ENCODE measurements at regions not wholly inside any gene's neighbourhood (a gene's known extent, or its start where the extent isn't known, plus 50 kb on each side); places are given as distances from the start of the nearest gene placed in this dataset.

DNA sequence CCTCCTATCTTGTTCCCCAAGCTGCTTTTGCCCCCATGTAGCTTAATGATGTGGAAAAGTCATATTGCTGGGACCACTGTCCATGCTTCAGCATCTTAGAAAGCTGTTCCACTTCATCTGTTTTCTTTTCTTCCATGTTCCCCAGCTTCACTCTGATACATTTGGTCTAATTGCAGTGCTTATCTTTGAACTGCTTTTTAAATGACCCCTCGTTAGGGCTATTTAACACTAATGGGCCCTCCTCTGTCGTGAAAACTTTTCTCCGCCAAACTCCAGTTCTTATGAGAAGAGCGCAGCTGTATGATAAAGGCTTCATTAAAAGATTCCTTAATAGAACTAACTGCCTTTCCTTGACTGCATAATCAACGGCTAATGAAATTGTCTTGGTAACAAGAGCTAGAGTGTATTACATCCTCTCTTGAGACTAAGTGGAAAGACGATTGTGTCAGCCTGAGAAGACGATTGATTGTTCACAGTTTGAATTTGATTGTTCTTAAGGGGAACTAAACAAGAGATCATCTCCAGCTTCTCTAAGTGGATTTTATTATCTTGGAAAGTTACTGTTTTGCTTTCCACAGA is 165.0 kb upstream of the MTNR1B start:
- H3K27ac ChIP-seq: no peak overlapping the region
- DNase-seq: no peak
- intact Hi-C loops (cut with DNase I): no loop called here
- H3K4me1 ChIP-seq: no peaks in the 10 kb centered on the region
- WGBS, 2 donors: 81 to 86% methylated on average over 7 of the region's 7 CpGs
- no peak overlapping the region for H3K4me3 ChIP-seq
- no peaks in the 10 kb centered on the region for H3K9me3 ChIP-seq
- H3K27me3 ChIP-seq: no peaks in the 10 kb centered on the region
- no peaks in the 10 kb centered on the region for H3K36me3 ChIP-seq
- TF ChIP-seq, protein P1, sequence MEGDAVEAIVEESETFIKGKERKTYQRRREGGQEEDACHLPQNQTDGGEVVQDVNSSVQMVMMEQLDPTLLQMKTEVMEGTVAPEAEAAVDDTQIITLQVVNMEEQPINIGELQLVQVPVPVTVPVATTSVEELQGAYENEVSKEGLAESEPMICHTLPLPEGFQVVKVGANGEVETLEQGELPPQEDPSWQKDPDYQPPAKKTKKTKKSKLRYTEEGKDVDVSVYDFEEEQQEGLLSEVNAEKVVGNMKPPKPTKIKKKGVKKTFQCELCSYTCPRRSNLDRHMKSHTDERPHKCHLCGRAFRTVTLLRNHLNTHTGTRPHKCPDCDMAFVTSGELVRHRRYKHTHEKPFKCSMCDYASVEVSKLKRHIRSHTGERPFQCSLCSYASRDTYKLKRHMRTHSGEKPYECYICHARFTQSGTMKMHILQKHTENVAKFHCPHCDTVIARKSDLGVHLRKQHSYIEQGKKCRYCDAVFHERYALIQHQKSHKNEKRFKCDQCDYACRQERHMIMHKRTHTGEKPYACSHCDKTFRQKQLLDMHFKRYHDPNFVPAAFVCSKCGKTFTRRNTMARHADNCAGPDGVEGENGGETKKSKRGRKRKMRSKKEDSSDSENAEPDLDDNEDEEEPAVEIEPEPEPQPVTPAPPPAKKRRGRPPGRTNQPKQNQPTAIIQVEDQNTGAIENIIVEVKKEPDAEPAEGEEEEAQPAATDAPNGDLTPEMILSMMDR (IDR thresholded peaks at IDR 0.05): no peak
- no peak for TF ChIP-seq POLR2A (IDR thresholded peaks at IDR 0.05)

GRCh38 chr11:92808022-92808421 is 161.4 kb upstream of the MTNR1B start:
- no peak for DNase-seq
- no peaks in the 10 kb centered on the region for H3K4me1 ChIP-seq
- no peak for TF ChIP-seq POLR2A (IDR thresholded peaks at IDR 0.05)
- TF ChIP-seq, protein P1 (IDR thresholded peaks at IDR 0.05): no peak
- H3K27ac ChIP-seq: no peak overlapping the region
- H3K36me3 ChIP-seq: no peaks in the 10 kb centered on the region
- no peaks in the 10 kb centered on the region for H3K27me3 ChIP-seq
- H3K9me3 ChIP-seq: no peaks in the 10 kb centered on the region
- no peak overlapping the region for H3K4me3 ChIP-seq
- intact Hi-C loops (cut with DNase I): no loop called here

DNA sequence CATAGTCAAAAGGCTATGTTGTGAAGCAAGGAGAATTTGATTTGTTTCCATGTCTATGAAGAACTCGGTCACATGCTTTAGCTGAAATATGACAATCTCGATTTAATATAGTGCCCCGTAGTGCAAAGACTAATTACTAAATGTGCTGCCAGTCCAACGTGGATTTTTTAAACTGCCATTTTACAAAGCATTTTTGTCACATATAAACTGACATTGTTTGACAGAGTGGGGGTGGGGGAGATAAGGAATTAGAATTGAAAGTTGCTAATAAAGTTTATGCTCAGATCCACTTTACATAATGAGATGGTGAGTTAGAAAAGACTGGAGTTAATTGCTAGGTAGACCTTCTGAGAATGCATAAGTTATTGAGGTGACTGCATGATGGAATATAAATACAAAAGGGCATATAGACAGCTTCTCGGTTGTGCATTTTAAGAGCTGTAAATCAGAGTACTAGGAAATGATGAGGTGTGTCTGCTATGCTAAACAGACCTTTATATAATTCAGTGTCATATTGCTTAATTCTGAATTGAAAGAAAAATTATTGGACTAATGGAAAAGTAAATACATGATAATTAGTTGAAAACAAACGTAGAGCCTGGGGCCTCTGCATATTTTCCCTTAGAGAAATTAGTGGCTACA is 158.9 kb upstream of the MTNR1B start:
- no peak overlapping the region for H3K4me3 ChIP-seq
- no peak for DNase-seq
- WGBS, 2 donors: 63 to 65% methylated on average over 6 of the region's 6 CpGs
- H3K9me3 ChIP-seq: no peaks in the 10 kb centered on the region
- no peaks in the 10 kb centered on the region for H3K36me3 ChIP-seq
- no peak overlapping the region for H3K27ac ChIP-seq
- intact Hi-C loops (cut with DNase I): no loop called here
- H3K27me3 ChIP-seq: no peaks in the 10 kb centered on the region
- TF ChIP-seq POLR2A (IDR thresholded peaks at IDR 0.05): no peak
- TF ChIP-seq, protein P1 (IDR thresholded peaks at IDR 0.05): no peak
- no peaks in the 10 kb centered on the region for H3K4me1 ChIP-seq

DNA sequence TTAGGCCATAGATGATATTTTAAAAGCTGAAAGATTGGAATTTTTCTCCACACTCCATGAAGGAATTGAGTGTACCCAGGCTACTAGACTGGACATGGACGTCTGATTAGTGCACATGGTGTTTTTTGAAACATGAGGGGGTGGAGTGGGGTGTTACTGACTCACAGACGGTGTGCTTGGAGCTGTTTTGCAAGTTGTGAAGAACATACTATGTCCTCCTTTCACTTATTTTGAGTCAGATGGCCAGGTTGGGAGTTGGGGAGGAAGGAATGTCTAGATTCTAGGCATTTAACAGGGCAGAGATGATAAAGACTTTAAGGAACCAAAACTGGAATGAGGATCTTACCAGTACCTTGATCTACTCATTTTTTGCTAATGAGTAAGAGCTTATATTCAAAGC is 158.1 kb upstream of the MTNR1B start:
- Histone ChIP-seq H3K9me3 (no peaks in the 10 kb centered on the region), H3K27me3 (no peaks in the 10 kb centered on the region), H3K36me3 (no peaks in the 10 kb centered on the region), H3K4me1 (no peaks in the 10 kb centered on the region), H3K4me3 (no peak overlapping the region), H3K27ac (no peak overlapping the region)
- TF ChIP-seq POLR2A (IDR thresholded peaks at IDR 0.05): no peak
- TF ChIP-seq, protein P1 (IDR thresholded peaks at IDR 0.05): no peak
- intact Hi-C loops (cut with DNase I): no loop called here
- DNase-seq: no peak
- 40 to 61% methylated on average over 2 of the region's 2 CpGs for WGBS, 2 donors

GRCh38 chr11:92812841-92813240 is 156.6 kb upstream of the MTNR1B start:
- Histone ChIP-seq H3K4me3 (no peak overlapping the region), H3K27me3 (no peaks in the 10 kb centered on the region), H3K4me1 (no peaks in the 10 kb centered on the region), H3K27ac (no peak overlapping the region), H3K9me3 (no peaks in the 10 kb centered on the region), H3K36me3 (no peaks in the 10 kb centered on the region)
- WGBS, 2 donors: 67 to 71% methylated on average over 5 of the region's 5 CpGs
- intact Hi-C loops (cut with DNase I): no loop called here
- TF ChIP-seq POLR2A (IDR thresholded peaks at IDR 0.05): no peak
- TF ChIP-seq, protein P1 (IDR thresholded peaks at IDR 0.05): no peak
- no peak for DNase-seq

Data from esophagus squamous epithelium (tissue), 5 donors.